HEK293 (cell line): ENCODE measurements at regions not wholly inside any gene's neighbourhood (a gene's known extent, or its start where the extent isn't known, plus 50 kb on each side); places are given as distances from the start of the nearest gene placed in this dataset.

Experiments used
- CTCF ChIA-PET: fragments of 350-600 bp; formaldehyde crosslinking; extraction: SDS; loops from one replicate; lab custom pipeline; 2021; ENCODE audit warnings: antibody characterized with exemption; lab: Yijun Ruan, JAX
- POLR2A ChIA-PET: fragments of 300-600 bp; formaldehyde crosslinking; extraction: SDS; loops from one replicate; lab custom pipeline; 2020; ENCODE audit warnings: antibody characterized with exemption, inconsistent platforms; lab: Yijun Ruan, JAX
- H3K27ac ChIP-seq: fragments of 200-500 bp; sonication (Bioruptor generic); 2 replicates; pipeline ENCODE4 v1.5.1; 2014; ENCODE audit warnings: low read depth, low read length, control low read depth, inconsistent platforms; ENCODE audit errors: extremely low read depth
- H3K36me3 ChIP-seq, 2 experiments: fragments of 200-500 bp in 1 of 2; sonication (Bioruptor generic) in 1 of 2; 1 replicate in 1 of 2; 2 replicates in 1 of 2; pipeline ENCODE4 v1.5.1; 2014 to 2017; ENCODE audit warnings: inconsistent platforms in 2 of 2, low read length in 2 of 2; ENCODE audit not compliant: control insufficient read depth in 2 of 2, insufficient read depth in 1 of 2
- H3K4me1 ChIP-seq: fragments of 200-500 bp; sonication (Bioruptor generic); 2 replicates; pipeline ENCODE4 v1.5.1; 2014; ENCODE audit warnings: mild to moderate bottlenecking, low read length, inconsistent platforms; ENCODE audit not compliant: control insufficient read depth, insufficient read depth
- H3K4me3 ChIP-seq: 2 replicates; pipeline ENCODE4 v1.5.1; 2011; ENCODE audit warnings: low read depth, mild to moderate bottlenecking, control low read depth, low read length, moderate library complexity
- H3K9me3 ChIP-seq: fragments of 200-500 bp; sonication (Bioruptor generic); 2 replicates; pipeline ENCODE4 v1.5.1; 2014; ENCODE audit warnings: low read depth, low read length, inconsistent platforms; ENCODE audit not compliant: control insufficient read depth, insufficient read depth
- BCL11A ChIP-seq: fragments of 450-650 bp; formaldehyde crosslinking; IDR thresholded peaks from 2 replicates; pipeline ENCODE4 v1.5.1; 2016; ENCODE audit warnings: low read depth, missing biosample characterization, missing genetic modification characterization
- HOXA7 ChIP-seq: sonication (generic); formaldehyde crosslinking; IDR thresholded peaks from 2 replicates; pipeline ENCODE4 v1.8.1; 2022; ENCODE audit warnings: missing genetic modification reagents, borderline replicate concordance
- HOXD13 ChIP-seq: sonication (generic); formaldehyde crosslinking; IDR thresholded peaks from 2 replicates; pipeline ENCODE4 v1.8.0; 2022; ENCODE audit warnings: missing genetic modification reagents, borderline replicate concordance
- MYNN ChIP-seq: fragments of 450-650 bp; formaldehyde crosslinking; IDR thresholded peaks from 2 replicates; pipeline ENCODE4 v1.5.1; 2016; ENCODE audit warnings: missing biosample characterization, missing genetic modification characterization, borderline replicate concordance
- SCRT1 ChIP-seq: fragments of 450-650 bp; formaldehyde crosslinking; IDR thresholded peaks from 2 replicates; pipeline ENCODE4 v1.5.1; 2016; ENCODE audit warnings: missing biosample characterization, missing genetic modification characterization, borderline replicate concordance
- SETDB1 ChIP-seq: IDR thresholded peaks from one replicate; pipeline ENCODE4 v1.6.1; 2017; ENCODE audit warnings: mild to moderate bottlenecking, low read length, moderate library complexity, mixed read lengths; ENCODE audit not compliant: insufficient read length
- TRIM28 ChIP-seq: IDR thresholded peaks from 2 replicates; pipeline ENCODE4 v1.6.1; 2011; ENCODE audit warnings: low read length, control low read depth, borderline replicate concordance
- YY1 ChIP-seq: fragments of 450-650 bp; formaldehyde crosslinking; IDR thresholded peaks from 2 replicates; pipeline ENCODE4 v1.5.1; 2018; ENCODE audit warnings: missing biosample characterization, missing genetic modification characterization
- ZBTB1 ChIP-seq: fragments of 450-650 bp; formaldehyde crosslinking; IDR thresholded peaks from 2 replicates; pipeline ENCODE4 v1.5.1; 2016; ENCODE audit warnings: missing biosample characterization, missing genetic modification characterization
- ZBTB20 ChIP-seq: fragments of 450-650 bp; formaldehyde crosslinking; IDR thresholded peaks from 2 replicates; pipeline ENCODE4 v1.5.1; 2016; ENCODE audit warnings: missing biosample characterization, missing genetic modification characterization
- ZBTB48 ChIP-seq: fragments of 450-650 bp; formaldehyde crosslinking; IDR thresholded peaks from 2 replicates; pipeline ENCODE4 v1.5.1; 2016; ENCODE audit warnings: missing biosample characterization, missing genetic modification characterization
- ZBTB7A ChIP-seq: fragments of 450-650 bp; formaldehyde crosslinking; IDR thresholded peaks from 2 replicates; pipeline ENCODE4 v1.5.1; 2016; ENCODE audit warnings: low read depth, missing biosample characterization, missing genetic modification characterization
- ZNF138 ChIP-seq: fragments of 450-650 bp; formaldehyde crosslinking; IDR thresholded peaks from 2 replicates; pipeline ENCODE4 v1.5.1; 2016; ENCODE audit warnings: missing biosample characterization, missing genetic modification characterization, borderline replicate concordance
- ZNF140 ChIP-seq: fragments of 450-650 bp; formaldehyde crosslinking; IDR thresholded peaks from 2 replicates; pipeline ENCODE4 v1.5.1; 2016; ENCODE audit warnings: missing biosample characterization, missing genetic modification characterization
- ZNF239 ChIP-seq: fragments of 450-650 bp; formaldehyde crosslinking; IDR thresholded peaks from 2 replicates; pipeline ENCODE4 v1.5.1; 2016; ENCODE audit warnings: missing biosample characterization, missing genetic modification characterization
- ZNF391 ChIP-seq: fragments of 450-650 bp; formaldehyde crosslinking; IDR thresholded peaks from 2 replicates; pipeline ENCODE4 v1.5.1; 2016; ENCODE audit warnings: low read depth, missing biosample characterization, missing genetic modification characterization, borderline replicate concordance
- ZNF544 ChIP-seq: fragments of 450-650 bp; formaldehyde crosslinking; IDR thresholded peaks from 2 replicates; pipeline ENCODE4 v1.5.0; 2017; ENCODE audit warnings: missing biosample characterization, missing genetic modification characterization
- ZNF549 ChIP-seq: fragments of 450-650 bp; IDR thresholded peaks from 2 replicates; pipeline ENCODE4 v1.5.1; 2018; ENCODE audit warnings: missing biosample characterization, missing genetic modification characterization, mild to moderate bottlenecking, inconsistent platforms, moderate library complexity
- ZNF558 ChIP-seq: fragments of 450-650 bp; formaldehyde crosslinking; IDR thresholded peaks from 2 replicates; pipeline ENCODE4 v1.5.1; 2016; ENCODE audit warnings: missing biosample characterization, missing genetic modification characterization
- ZNF561 ChIP-seq: fragments of 450-650 bp; IDR thresholded peaks from 2 replicates; pipeline ENCODE4 v1.5.1; 2018; ENCODE audit warnings: missing biosample characterization, missing genetic modification characterization, borderline replicate concordance
- ZNF610 ChIP-seq: fragments of 450-650 bp; formaldehyde crosslinking; IDR thresholded peaks from 2 replicates; pipeline ENCODE4 v1.5.1; 2016; ENCODE audit warnings: missing biosample characterization, missing genetic modification characterization, borderline replicate concordance
- ZNF664 ChIP-seq: fragments of 450-650 bp; formaldehyde crosslinking; IDR thresholded peaks from 2 replicates; pipeline ENCODE4 v1.5.1; 2016; ENCODE audit warnings: missing biosample characterization, missing genetic modification characterization
- ZNF76 ChIP-seq: fragments of 450-650 bp; formaldehyde crosslinking; IDR thresholded peaks from 2 replicates; pipeline ENCODE4; 2016; ENCODE audit warnings: low read depth, missing biosample characterization, missing genetic modification characterization, borderline replicate concordance
- ZNF791 ChIP-seq: fragments of 450-650 bp; formaldehyde crosslinking; IDR thresholded peaks from 2 replicates; pipeline ENCODE4 v1.5.1; 2016; ENCODE audit warnings: missing biosample characterization, missing genetic modification characterization
- TF ChIP-seq, protein P1 (sequence below): fragments of 450-650 bp; formaldehyde crosslinking; optimal IDR thresholded peaks from 2 replicates; pipeline ENCODE3; 2016; ENCODE audit warnings: missing biosample characterization, mild to moderate bottlenecking, missing genetic modification characterization
- TF ChIP-seq, protein P2 (sequence below): fragments of 450-650 bp; formaldehyde crosslinking; IDR thresholded peaks from 2 replicates; pipeline ENCODE4 v1.5.1; 2017; ENCODE audit warnings: missing biosample characterization, missing genetic modification characterization
- TF ChIP-seq, protein P3 (sequence below): fragments of 450-650 bp; formaldehyde crosslinking; IDR thresholded peaks from 2 replicates; pipeline ENCODE4 v1.5.1; 2016; ENCODE audit warnings: missing biosample characterization, missing genetic modification characterization, low read depth
- TF ChIP-seq, protein P4 (sequence below): fragments of 450-650 bp; formaldehyde crosslinking; IDR thresholded peaks from 2 replicates; pipeline ENCODE4 v1.5.1; 2016; ENCODE audit warnings: missing biosample characterization, missing genetic modification characterization
- TF ChIP-seq, protein P5 (sequence below): fragments of 450-650 bp; formaldehyde crosslinking; IDR thresholded peaks from 2 replicates; pipeline ENCODE4 v1.5.1; 2016; ENCODE audit warnings: missing biosample characterization, missing genetic modification characterization

DNA sequence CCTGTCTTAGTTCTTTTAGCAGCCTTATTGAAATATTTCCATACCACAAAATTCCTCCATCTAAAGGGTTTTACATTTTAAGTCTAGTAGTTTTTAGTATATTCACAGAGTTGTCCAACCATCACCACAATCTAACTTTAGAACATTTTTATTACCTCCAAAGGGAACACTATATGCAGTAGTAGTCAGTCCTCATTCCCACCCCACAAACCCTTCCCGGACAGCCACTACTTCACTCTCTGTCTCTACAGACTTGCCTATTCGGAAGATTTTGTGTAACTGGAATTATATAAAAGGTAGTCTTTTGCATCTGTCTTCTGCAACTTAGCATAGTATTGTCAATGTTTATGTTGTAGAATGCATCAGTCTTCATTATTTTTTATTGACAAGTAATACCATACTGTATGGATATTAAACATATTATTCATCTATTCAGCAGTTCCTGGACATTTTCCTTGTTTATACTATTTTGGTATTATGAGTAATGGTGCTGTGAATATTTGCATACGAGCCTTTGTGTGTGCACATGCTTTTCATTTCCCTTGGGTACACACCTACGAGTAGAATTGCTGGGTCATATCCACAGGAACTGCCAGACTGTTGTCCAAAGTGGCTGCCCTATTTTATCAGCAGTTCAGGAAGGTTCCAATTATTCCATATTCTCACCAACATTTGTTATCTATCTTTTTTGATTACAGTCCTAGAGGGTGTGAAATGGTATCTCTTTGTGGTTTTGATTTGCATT is 60.9 kb upstream of the LANCL2 start:
- CTCF ChIA-PET = interaction anchor here (1.1 kb wide), 1 partner anchor 48 kb away, joined by 3 read pairs; no protein-coding TSS in a partner anchor
- H3K27ac ChIP-seq = no peak overlapping the region
- no peaks in the 10 kb centered on the region for H3K9me3 ChIP-seq
- H3K4me3 ChIP-seq = no peak overlapping the region
- H3K36me3 ChIP-seq = no peaks in the 10 kb centered on the region
- POLR2A ChIA-PET = no interaction called here
- TF ChIP-seq, protein P1, sequence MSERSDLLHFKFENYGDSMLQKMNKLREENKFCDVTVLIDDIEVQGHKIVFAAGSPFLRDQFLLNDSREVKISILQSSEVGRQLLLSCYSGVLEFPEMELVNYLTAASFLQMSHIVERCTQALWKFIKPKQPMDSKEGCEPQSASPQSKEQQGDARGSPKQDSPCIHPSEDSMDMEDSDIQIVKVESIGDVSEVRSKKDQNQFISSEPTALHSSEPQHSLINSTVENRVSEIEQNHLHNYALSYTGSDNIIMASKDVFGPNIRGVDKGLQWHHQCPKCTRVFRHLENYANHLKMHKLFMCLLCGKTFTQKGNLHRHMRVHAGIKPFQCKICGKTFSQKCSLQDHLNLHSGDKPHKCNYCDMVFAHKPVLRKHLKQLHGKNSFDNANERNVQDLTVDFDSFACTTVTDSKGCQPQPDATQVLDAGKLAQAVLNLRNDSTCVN (tag by site-specific recombination) = no peak
- TF ChIP-seq ZNF239 (tag by site-specific recombination) (no peak), ZNF391 (tag by site-specific recombination) (no peak), ZBTB20 (tag by site-specific recombination) (no peak), ZBTB48 (tag by site-specific recombination) (no peak), ZNF544 (tag by site-specific recombination) (no peak), SETDB1 (no peak), ZNF664 (tag by site-specific recombination) (no peak), ZBTB7A (no peak), ZNF140 (no peak), BCL11A (tag by site-specific recombination) (no peak), SCRT1 (no peak), YY1 (no peak), HOXD13 (CRISPR knock-in tag) (no peak), ZNF558 (tag by site-specific recombination) (no peak), ZNF76 (tag by site-specific recombination) (no peak), ZBTB1 (no peak), ZNF561 (no peak)
- TF ChIP-seq, protein P2, sequence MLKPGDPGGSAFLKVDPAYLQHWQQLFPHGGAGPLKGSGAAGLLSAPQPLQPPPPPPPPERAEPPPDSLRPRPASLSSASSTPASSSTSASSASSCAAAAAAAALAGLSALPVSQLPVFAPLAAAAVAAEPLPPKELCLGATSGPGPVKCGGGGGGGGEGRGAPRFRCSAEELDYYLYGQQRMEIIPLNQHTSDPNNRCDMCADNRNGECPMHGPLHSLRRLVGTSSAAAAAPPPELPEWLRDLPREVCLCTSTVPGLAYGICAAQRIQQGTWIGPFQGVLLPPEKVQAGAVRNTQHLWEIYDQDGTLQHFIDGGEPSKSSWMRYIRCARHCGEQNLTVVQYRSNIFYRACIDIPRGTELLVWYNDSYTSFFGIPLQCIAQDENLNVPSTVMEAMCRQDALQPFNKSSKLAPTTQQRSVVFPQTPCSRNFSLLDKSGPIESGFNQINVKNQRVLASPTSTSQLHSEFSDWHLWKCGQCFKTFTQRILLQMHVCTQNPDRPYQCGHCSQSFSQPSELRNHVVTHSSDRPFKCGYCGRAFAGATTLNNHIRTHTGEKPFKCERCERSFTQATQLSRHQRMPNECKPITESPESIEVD (tag by site-specific recombination) = no peak
- TF ChIP-seq, protein P3, sequence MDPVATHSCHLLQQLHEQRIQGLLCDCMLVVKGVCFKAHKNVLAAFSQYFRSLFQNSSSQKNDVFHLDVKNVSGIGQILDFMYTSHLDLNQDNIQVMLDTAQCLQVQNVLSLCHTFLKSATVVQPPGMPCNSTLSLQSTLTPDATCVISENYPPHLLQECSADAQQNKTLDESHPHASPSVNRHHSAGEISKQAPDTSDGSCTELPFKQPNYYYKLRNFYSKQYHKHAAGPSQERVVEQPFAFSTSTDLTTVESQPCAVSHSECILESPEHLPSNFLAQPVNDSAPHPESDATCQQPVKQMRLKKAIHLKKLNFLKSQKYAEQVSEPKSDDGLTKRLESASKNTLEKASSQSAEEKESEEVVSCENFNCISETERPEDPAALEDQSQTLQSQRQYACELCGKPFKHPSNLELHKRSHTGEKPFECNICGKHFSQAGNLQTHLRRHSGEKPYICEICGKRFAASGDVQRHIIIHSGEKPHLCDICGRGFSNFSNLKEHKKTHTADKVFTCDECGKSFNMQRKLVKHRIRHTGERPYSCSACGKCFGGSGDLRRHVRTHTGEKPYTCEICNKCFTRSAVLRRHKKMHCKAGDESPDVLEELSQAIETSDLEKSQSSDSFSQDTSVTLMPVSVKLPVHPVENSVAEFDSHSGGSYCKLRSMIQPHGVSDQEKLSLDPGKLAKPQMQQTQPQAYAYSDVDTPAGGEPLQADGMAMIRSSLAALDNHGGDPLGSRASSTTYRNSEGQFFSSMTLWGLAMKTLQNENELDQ (tag by site-specific recombination) = no peak
- H3K4me1 ChIP-seq = no peaks in the 10 kb centered on the region

DNA sequence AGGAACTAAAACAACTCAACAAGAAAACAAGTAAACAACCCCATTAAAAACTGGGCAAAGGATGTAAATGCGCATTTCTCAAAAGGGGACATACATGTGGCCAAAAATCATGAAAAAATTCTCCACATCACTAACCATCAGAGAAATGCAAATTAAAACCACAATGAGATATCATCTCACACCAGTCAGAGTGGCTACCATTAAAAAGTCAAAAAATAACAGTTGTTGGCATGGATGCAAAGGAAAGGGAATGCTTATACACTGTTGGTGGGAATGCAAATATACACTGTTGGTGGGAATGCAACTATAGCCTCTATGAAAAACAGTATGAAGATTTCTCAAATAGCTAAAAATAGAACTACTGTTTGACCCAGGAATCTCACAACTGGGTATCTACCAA is 60.0 kb upstream of the LANCL2 start:
- POLR2A ChIA-PET = no interaction called here
- Histone ChIP-seq H3K4me3 (no peak overlapping the region), H3K27ac (no peak overlapping the region), H3K9me3 (no peaks in the 10 kb centered on the region), H3K4me1 (no peaks in the 10 kb centered on the region), H3K36me3 (no peaks in the 10 kb centered on the region)
- CTCF ChIA-PET = interaction anchor here (0.6 to 1.3 kb wide), 2 partner anchors 27 to 61 kb away, joined by 3 to 5 read pairs; no protein-coding TSS in a partner anchor
- TF ChIP-seq MYNN (tag by site-specific recombination) (no peak), TRIM28 (no peak), ZNF791 (no peak), ZNF610 (no peak), HOXA7 (CRISPR knock-in tag) (no peak), ZNF549 (no peak), ZNF138 (no peak)
- TF ChIP-seq, protein P4, sequence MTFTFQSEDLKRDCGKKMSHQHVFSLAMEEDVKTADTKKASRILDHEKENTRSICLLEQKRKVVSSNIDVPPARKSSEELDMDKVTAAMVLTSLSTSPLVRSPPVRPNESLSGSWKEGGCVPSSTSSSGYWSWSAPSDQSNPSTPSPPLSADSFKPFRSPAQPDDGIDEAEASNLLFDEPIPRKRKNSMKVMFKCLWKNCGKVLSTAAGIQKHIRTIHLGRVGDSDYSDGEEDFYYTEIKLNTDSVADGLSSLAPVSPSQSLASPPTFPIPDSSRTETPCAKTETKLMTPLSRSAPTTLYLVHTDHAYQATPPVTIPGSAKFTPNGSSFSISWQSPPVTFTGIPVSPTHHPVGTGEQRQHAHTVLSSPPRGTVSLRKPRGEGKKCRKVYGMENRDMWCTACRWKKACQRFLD (tag by site-specific recombination) = no peak
- TF ChIP-seq, protein P5, sequence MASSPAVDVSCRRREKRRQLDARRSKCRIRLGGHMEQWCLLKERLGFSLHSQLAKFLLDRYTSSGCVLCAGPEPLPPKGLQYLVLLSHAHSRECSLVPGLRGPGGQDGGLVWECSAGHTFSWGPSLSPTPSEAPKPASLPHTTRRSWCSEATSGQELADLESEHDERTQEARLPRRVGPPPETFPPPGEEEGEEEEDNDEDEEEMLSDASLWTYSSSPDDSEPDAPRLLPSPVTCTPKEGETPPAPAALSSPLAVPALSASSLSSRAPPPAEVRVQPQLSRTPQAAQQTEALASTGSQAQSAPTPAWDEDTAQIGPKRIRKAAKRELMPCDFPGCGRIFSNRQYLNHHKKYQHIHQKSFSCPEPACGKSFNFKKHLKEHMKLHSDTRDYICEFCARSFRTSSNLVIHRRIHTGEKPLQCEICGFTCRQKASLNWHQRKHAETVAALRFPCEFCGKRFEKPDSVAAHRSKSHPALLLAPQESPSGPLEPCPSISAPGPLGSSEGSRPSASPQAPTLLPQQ = no peak
